Keratinocyte (primary cell): ENCODE measurements at regions not wholly inside any gene's neighbourhood (a gene's known extent, or its start where the extent isn't known, plus 50 kb on each side); places are given as distances from the start of the nearest gene placed in this dataset.

Experiments used
- DNase-seq: peaks from one replicate; pipeline ENCODE4 v3.0.0-alpha.2; 2011; ENCODE audit warnings: low read depth, missing footprints, low spot score
- FAIRE-seq: peaks from 2 replicates; lab custom pipeline; 2011; peaks lifted over from hg19 to GRCh38; lab: Jason Lieb, UNC
- H2AFZ ChIP-seq: 2 replicates; pipeline ENCODE4 v1.6.0; 2012; ENCODE audit warnings: low read length, control low read depth, inconsistent platforms; ENCODE audit not compliant: control insufficient read depth
- H3K27ac ChIP-seq: 2 replicates; pipeline ENCODE4 v1.5.1; 2011; ENCODE audit warnings: low read length; ENCODE audit not compliant: control insufficient read depth, insufficient read depth
- H3K27me3 ChIP-seq: 3 replicates; pipeline ENCODE4 v1.6.0; 2011; ENCODE audit warnings: low read length; ENCODE audit not compliant: control insufficient read depth, insufficient read depth; ENCODE audit errors: extremely low read depth
- H3K36me3 ChIP-seq, 2 experiments: 2 replicates in 1 of 2; 3 replicates in 1 of 2; pipeline ENCODE4 v1.5.1; 2011; ENCODE audit warnings: low read length in 2 of 2, mild to moderate bottlenecking in 1 of 2; ENCODE audit not compliant: control insufficient read depth in 2 of 2, insufficient read depth in 2 of 2; ENCODE audit errors: extremely low read depth in 1 of 2
- H3K4me1 ChIP-seq: 3 replicates; pipeline ENCODE4 v1.5.1; 2011; ENCODE audit warnings: low read length; ENCODE audit not compliant: control insufficient read depth, insufficient read depth; ENCODE audit errors: extremely low read depth
- H3K4me2 ChIP-seq: 3 replicates; pipeline ENCODE4 v1.6.0; 2011; ENCODE audit warnings: low read depth, low read length; ENCODE audit not compliant: control insufficient read depth, insufficient read depth; ENCODE audit errors: extremely low read depth
- H3K4me3 ChIP-seq, 3 experiments: fragments of 200-600 bp in 1 of 3; sonication (generic) in 1 of 3; 2 replicates in 2 of 3; 3 replicates in 1 of 3; pipeline ENCODE4 v1.5.1; 2011 to 2016; ENCODE audit warnings: low read length in 3 of 3, mild to moderate bottlenecking in 3 of 3, control low read depth in 2 of 3, inconsistent platforms in 1 of 3, low read depth in 1 of 3, mixed read lengths in 1 of 3, mixed run types in 1 of 3, moderate library complexity in 1 of 3; ENCODE audit not compliant: control insufficient read depth in 2 of 3, insufficient read depth in 2 of 3; ENCODE audit errors: extremely low read depth in 1 of 3
- H3K79me2 ChIP-seq: 2 replicates; pipeline ENCODE4 v1.6.0; 2012; ENCODE audit warnings: low read length; ENCODE audit not compliant: control insufficient read depth, insufficient read depth
- H3K9ac ChIP-seq: 3 replicates; pipeline ENCODE4 v1.6.0; 2011; ENCODE audit warnings: low read length; ENCODE audit not compliant: control insufficient read depth, insufficient read depth; ENCODE audit errors: extremely low read depth
- H3K9me1 ChIP-seq: 3 replicates; pipeline ENCODE4 v1.6.0; 2011; ENCODE audit warnings: low read length; ENCODE audit not compliant: control insufficient read depth, insufficient read depth; ENCODE audit errors: extremely low read depth
- H3K9me3 ChIP-seq: 2 replicates; pipeline ENCODE4 v1.5.1; 2012; ENCODE audit warnings: low read depth, low read length; ENCODE audit not compliant: control insufficient read depth
- H4K20me1 ChIP-seq: 3 replicates; pipeline ENCODE4 v1.6.0; 2011; ENCODE audit warnings: low read length; ENCODE audit not compliant: control insufficient read depth, insufficient read depth; ENCODE audit errors: extremely low read depth
- CTCF ChIP-seq, 3 experiments: IDR thresholded peaks in 1 of 3; conservative IDR thresholded peaks in 1 of 3; optimal IDR thresholded peaks in 1 of 3; 2 replicates in 2 of 3; 3 replicates in 1 of 3; pipeline versions ENCODE3 to v1.5.1; 2011; ENCODE audit warnings: low read length in 3 of 3, mild to moderate bottlenecking in 3 of 3, moderate library complexity in 2 of 3, control low read depth in 1 of 3, inconsistent platforms in 1 of 3; ENCODE audit not compliant: insufficient read depth in 2 of 3; ENCODE audit errors: extremely low read depth in 1 of 3
- EZH2 ChIP-seq: IDR thresholded peaks from one replicate; pipeline ENCODE4 v1.6.1; 2012; ENCODE audit warnings: inconsistent platforms, mild to moderate bottlenecking, low read length, moderate library complexity
- dilution Hi-C: fragments of 300-500 bp; cut with MboI; formaldehyde crosslinking; loops from one replicate; pipeline ENCODE4 v1.7.0; 2020; ENCODE audit warnings: low sequenced_read_pairs; ENCODE audit not compliant: extremely low pct_ligation_motif_present

GRCh38 chr20:52261792-52262191, 70.2 kb upstream of the ZFP64 start:
- Histone ChIP-seq H4K20me1 (no peaks in the 10 kb centered on the region), H3K9ac (no peak overlapping the region), H3K27me3 (no peaks in the 10 kb centered on the region), H3K36me3 (no peaks in the 10 kb centered on the region), H3K4me1 (no peaks in the 10 kb centered on the region), H2AFZ (no peak overlapping the region), H3K9me3 (no peaks in the 10 kb centered on the region), H3K79me2 (no peaks in the 10 kb centered on the region), H3K4me3 (no peak overlapping the region), H3K27ac (no peak overlapping the region), H3K9me1 (no peaks in the 10 kb centered on the region), H3K4me2 (no peak overlapping the region)
- no peak for TF ChIP-seq CTCF (optimal IDR thresholded peaks at IDR 0.05 in 1 of 3, IDR thresholded peaks at IDR 0.05 in 1 of 3, conservative IDR thresholded peaks at IDR 0.05 in 1 of 3; ENCODE audit: extremely low read depth in 1 of 3, insufficient read depth in 2 of 3, low read length in 3 of 3)
- no peak for TF ChIP-seq EZH2
- FAIRE-seq (no peak), DNase-seq (no peak)
- dilution Hi-C loops = no loop called here

- H3K9ac ChIP-seq = no peak overlapping the region
- no peaks in the 10 kb centered on the region for H3K9me1 ChIP-seq
- H4K20me1 ChIP-seq = no peaks in the 10 kb centered on the region
- H3K4me1 ChIP-seq = no peaks in the 10 kb centered on the region
- no peaks in the 10 kb centered on the region for H3K79me2 ChIP-seq
- no peak for FAIRE-seq
- no peaks in the 10 kb centered on the region for H3K27me3 ChIP-seq
- H3K9me3 ChIP-seq = no peaks in the 10 kb centered on the region
- no peak for DNase-seq
- no peak overlapping the region for H3K4me2 ChIP-seq
- dilution Hi-C loops = no loop called here
- no peak for TF ChIP-seq EZH2
- TF ChIP-seq CTCF (optimal IDR thresholded peaks at IDR 0.05 in 1 of 3, IDR thresholded peaks at IDR 0.05 in 1 of 3, conservative IDR thresholded peaks at IDR 0.05 in 1 of 3; ENCODE audit: extremely low read depth in 1 of 3, insufficient read depth in 2 of 3, low read length in 3 of 3) = no peak
- no peak overlapping the region for H2AFZ ChIP-seq
- H3K27ac ChIP-seq = no peak overlapping the region
- H3K4me3 ChIP-seq = no peak overlapping the region
- H3K36me3 ChIP-seq = no peaks in the 10 kb centered on the region
Measured at GRCh38 chr20:52259295-52259694, 67.7 kb upstream of the ZFP64 start.
